SU-DHL-6 (cell line): ENCODE measurements at regions not wholly inside any gene's neighbourhood (a gene's known extent, or its start where the extent isn't known, plus 50 kb on each side); places are given as distances from the start of the nearest gene placed in this dataset.

ENCODE experiments used
- H2AFZ ChIP-seq: fragments of 200-600 bp; sonication (generic); 2 replicates; pipeline ENCODE4 v1.6.1; 2014; ENCODE audit warnings: low read depth, mild to moderate bottlenecking, moderate library complexity, mixed read lengths, antibody characterized with exemption, low read length; ENCODE audit not compliant: severe bottlenecking
- H3F3A ChIP-seq: fragments of 200-600 bp; shearing (Covaris generic); 2 replicates; pipeline ENCODE4 v1.6.0; 2016; ENCODE audit warnings: antibody characterized with exemption, mild to moderate bottlenecking; ENCODE audit not compliant: insufficient read depth
- H3K27ac ChIP-seq: fragments of 200-600 bp; sonication (generic); 2 replicates; pipeline ENCODE4 v1.5.1; 2016; ENCODE audit warnings: low read depth, mild to moderate bottlenecking, low read length, moderate library complexity, mixed read lengths
- H3K27me3 ChIP-seq: fragments of 200-600 bp; sonication (generic), shearing (Covaris generic); 2 replicates; pipeline ENCODE4 v1.6.0; 2014; ENCODE audit warnings: mild to moderate bottlenecking, low read length
- H3K36me3 ChIP-seq: fragments of 200-600 bp; sonication (generic); 2 replicates; pipeline ENCODE4 v1.6.1; 2014; ENCODE audit warnings: mild to moderate bottlenecking, low read length, mixed read lengths
- H3K4me2 ChIP-seq: fragments of 300-600, 200-600 bp; shearing (Covaris generic), sonication (generic); 2 replicates; pipeline ENCODE4 v1.6.0; 2014; ENCODE audit warnings: low read length, low read depth, mild to moderate bottlenecking; ENCODE audit not compliant: poor library complexity, severe bottlenecking
- H3K4me3 ChIP-seq: fragments of 200-600 bp; sonication (generic); 2 replicates; pipeline ENCODE4 v1.5.1; 2014; ENCODE audit warnings: antibody characterized with exemption, low read length, mild to moderate bottlenecking, mixed read lengths; ENCODE audit not compliant: insufficient read depth, poor library complexity, severe bottlenecking
- H3K79me2 ChIP-seq: fragments of 200-600 bp; sonication (generic); 2 replicates; pipeline ENCODE4 v1.6.1; 2014; ENCODE audit warnings: mild to moderate bottlenecking, low read length, moderate library complexity; ENCODE audit not compliant: insufficient read depth
- H3K9ac ChIP-seq: fragments of 200-600 bp; sonication (generic); 2 replicates; pipeline ENCODE4 v1.7.0; 2014; ENCODE audit warnings: mild to moderate bottlenecking, low read length
- H3K9me2 ChIP-seq: fragments of 200-600 bp; sonication (generic); replicated peaks from 2 replicates; pipeline ENCODE4 v1.6.1; 2014; ENCODE audit warnings: low read length; ENCODE audit not compliant: insufficient read depth
- H3K9me3 ChIP-seq: fragments of 200-600 bp; sonication (generic); 2 replicates; pipeline ENCODE4 v1.6.1; 2014; ENCODE audit warnings: low read length, mixed read lengths; ENCODE audit not compliant: insufficient read depth
- H4K20me1 ChIP-seq: fragments of 200-600 bp; sonication (generic); 2 replicates; pipeline ENCODE4 v1.6.1; 2014; ENCODE audit warnings: low read depth, mild to moderate bottlenecking, antibody characterized with exemption, low read length, moderate library complexity, mixed read lengths
- EZH2phosphoT487 ChIP-seq: fragments of 200-600 bp; sonication (generic), shearing (Covaris generic); conservative IDR thresholded peaks from 2 replicates; pipeline ENCODE4 v1.6.1; 2018; ENCODE audit warnings: mild to moderate bottlenecking, antibody characterized with exemption, low read length, moderate library complexity, mixed read lengths
- TF ChIP-seq, protein P1 (sequence below): fragments of 200-600 bp; sonication (generic); IDR thresholded peaks from one replicate; pipeline ENCODE4 v1.5.1; 2017; ENCODE audit warnings: antibody characterized with exemption, mild to moderate bottlenecking, low read length, moderate library complexity; ENCODE audit not compliant: insufficient read depth, poor library complexity, severe bottlenecking

DNA sequence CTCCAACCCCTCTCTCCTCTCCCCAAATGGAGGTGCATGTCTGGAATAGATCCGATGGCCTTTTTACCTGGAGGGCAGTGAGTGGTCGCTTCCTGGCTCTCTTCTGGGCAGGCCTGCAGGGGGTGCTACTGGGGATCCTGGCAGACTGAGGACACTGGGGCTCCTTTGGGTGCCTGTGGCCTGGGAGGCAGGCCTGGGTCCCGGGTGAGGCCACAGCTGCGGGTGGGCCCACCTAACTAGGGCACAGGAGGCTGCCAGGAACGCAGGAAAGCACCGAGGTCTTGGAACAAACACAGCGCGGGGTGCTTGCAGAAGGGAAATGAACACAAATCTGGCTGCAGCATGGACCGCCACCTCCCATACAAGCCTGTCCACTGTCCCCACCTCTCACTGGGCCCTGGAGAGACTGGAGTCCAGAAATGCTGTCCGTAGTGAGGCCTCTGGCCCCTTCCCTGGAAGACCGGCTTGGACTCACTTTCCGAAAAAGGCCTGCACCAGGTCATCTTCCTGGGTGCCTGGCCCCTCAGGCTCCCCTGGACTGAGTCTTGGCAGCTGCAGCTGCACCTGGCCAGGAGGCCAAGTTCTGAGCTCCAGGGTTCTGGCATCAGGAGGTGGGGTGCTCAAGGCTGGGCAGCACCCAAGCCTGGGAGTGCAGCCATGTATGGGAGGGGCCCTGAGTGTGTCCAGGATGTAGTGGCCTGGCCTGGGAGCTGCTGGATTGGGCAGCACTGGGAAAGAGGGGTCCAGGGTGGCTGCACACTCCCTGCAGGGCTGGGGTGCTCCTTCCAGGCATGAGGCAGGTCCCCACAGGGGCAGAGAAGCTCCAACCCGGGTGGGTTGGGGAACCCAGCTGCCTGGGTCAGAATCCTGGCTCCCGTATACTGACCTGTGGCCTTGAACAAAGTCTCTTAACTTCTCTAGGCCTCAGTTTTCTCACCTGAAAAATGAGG is 195.1 kb downstream of the IRF8 start:
- Histone ChIP-seq H2AFZ (no peak overlapping the region), H3F3A (no peaks in the 10 kb centered on the region), H3K4me2 (no peak overlapping the region), H3K79me2 (no peaks in the 10 kb centered on the region), H3K9ac (no peak overlapping the region), H4K20me1 (no peaks in the 10 kb centered on the region), H3K27ac (no peak overlapping the region), H3K9me3 (no peaks in the 10 kb centered on the region), H3K27me3 (no peaks in the 10 kb centered on the region), H3K4me3 (no peak overlapping the region), H3K36me3 (no peaks in the 10 kb centered on the region), H3K9me2 (no peaks in the 10 kb centered on the region)
- TF ChIP-seq EZH2phosphoT487, result no peak
- TF ChIP-seq, protein P1, sequence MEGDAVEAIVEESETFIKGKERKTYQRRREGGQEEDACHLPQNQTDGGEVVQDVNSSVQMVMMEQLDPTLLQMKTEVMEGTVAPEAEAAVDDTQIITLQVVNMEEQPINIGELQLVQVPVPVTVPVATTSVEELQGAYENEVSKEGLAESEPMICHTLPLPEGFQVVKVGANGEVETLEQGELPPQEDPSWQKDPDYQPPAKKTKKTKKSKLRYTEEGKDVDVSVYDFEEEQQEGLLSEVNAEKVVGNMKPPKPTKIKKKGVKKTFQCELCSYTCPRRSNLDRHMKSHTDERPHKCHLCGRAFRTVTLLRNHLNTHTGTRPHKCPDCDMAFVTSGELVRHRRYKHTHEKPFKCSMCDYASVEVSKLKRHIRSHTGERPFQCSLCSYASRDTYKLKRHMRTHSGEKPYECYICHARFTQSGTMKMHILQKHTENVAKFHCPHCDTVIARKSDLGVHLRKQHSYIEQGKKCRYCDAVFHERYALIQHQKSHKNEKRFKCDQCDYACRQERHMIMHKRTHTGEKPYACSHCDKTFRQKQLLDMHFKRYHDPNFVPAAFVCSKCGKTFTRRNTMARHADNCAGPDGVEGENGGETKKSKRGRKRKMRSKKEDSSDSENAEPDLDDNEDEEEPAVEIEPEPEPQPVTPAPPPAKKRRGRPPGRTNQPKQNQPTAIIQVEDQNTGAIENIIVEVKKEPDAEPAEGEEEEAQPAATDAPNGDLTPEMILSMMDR, result no peak

DNA sequence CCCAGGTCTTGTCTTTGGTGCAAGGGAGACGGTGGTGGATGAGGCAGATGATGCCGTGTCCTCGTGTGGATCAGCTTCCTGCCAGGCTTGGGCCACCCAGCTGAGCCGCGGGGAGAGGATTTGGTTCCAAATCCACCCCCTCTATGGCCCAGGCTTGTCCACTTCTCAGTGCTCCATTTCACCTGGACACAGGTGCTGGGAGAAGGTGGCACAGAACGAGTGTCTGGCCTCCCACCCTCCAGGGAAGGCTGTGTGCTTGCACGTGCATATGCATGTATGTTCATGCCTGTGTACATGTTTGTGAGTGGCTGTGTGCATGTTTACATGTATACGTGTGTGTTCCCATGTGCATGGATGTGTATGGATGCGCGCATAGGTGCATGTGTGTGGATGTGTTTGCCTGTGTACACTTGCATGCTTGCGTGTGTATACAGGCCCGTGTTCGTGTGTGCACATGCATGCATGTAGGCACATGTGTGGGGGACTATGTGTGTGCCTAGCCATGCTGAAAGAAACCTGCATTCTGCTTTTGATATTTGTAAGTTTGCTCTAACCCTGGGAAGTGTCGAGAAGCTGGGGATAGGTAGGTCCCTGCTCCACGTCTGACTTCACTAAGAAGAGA is 196.3 kb downstream of the IRF8 start:
- no peaks in the 10 kb centered on the region for H3K79me2 ChIP-seq
- H3K9me3 ChIP-seq, result no peaks in the 10 kb centered on the region
- H3F3A ChIP-seq, result no peaks in the 10 kb centered on the region
- TF ChIP-seq EZH2phosphoT487, result no peak
- TF ChIP-seq, protein P1, result no peak
- H4K20me1 ChIP-seq, result no peaks in the 10 kb centered on the region
- H3K4me2 ChIP-seq, result no peak overlapping the region
- H2AFZ ChIP-seq, result no peak overlapping the region
- no peaks in the 10 kb centered on the region for H3K27me3 ChIP-seq
- H3K4me3 ChIP-seq, result no peak overlapping the region
- no peaks in the 10 kb centered on the region for H3K36me3 ChIP-seq
- H3K27ac ChIP-seq, result no peak overlapping the region
- no peak overlapping the region for H3K9ac ChIP-seq
- no peaks in the 10 kb centered on the region for H3K9me2 ChIP-seq

DNA sequence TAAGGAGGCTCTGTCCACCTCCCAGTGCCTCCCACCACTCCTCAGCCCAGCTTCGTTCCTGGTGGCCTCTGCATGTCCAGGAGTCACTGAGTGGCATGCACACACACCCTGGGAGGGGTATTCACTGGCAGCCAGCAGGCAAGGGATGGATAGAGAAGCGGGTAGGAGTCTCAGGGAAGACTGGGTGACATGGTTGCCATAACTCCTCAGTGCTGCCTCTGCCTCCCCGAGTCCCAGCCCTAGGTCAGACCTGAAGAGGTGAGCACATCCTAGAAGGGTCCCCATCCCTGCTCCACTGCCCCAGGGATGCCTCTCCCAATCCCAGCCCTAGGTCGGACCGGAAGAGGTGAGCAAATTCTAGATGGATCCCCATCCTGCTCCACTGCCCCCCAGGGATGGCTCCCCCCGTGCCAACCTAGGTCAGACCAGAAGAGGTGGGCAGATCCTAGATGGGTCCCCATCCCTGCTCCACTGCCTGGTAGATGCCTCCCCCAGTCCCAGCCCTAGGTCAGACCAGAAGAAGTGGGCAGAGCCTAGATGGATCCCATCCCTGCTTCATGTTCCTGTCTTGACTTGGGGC is 197.0 kb downstream of the IRF8 start:
- H3K9ac ChIP-seq, result no peak overlapping the region
- H3K27ac ChIP-seq, result no peak overlapping the region
- no peaks in the 10 kb centered on the region for H3K9me3 ChIP-seq
- H3K4me2 ChIP-seq, result no peak overlapping the region
- no peak overlapping the region for H2AFZ ChIP-seq
- H3K36me3 ChIP-seq, result no peaks in the 10 kb centered on the region
- H3F3A ChIP-seq, result no peaks in the 10 kb centered on the region
- no peak overlapping the region for H3K4me3 ChIP-seq
- TF ChIP-seq, protein P1, result no peak
- no peaks in the 10 kb centered on the region for H4K20me1 ChIP-seq
- no peaks in the 10 kb centered on the region for H3K79me2 ChIP-seq
- no peaks in the 10 kb centered on the region for H3K9me2 ChIP-seq
- no peaks in the 10 kb centered on the region for H3K27me3 ChIP-seq
